ENCODE measurements at regions not wholly inside any gene's neighbourhood (a gene's known extent, or its start where the extent isn't known, plus 50 kb on each side); places are given as distances from the start of the nearest gene placed in this dataset.

- peak in 1 of 3 experiments; percentile 36 for DNase-seq
Observed at GRCh38 chr5:6159832-6160430, 218.4 kb downstream of the MED10 start.

DNA sequence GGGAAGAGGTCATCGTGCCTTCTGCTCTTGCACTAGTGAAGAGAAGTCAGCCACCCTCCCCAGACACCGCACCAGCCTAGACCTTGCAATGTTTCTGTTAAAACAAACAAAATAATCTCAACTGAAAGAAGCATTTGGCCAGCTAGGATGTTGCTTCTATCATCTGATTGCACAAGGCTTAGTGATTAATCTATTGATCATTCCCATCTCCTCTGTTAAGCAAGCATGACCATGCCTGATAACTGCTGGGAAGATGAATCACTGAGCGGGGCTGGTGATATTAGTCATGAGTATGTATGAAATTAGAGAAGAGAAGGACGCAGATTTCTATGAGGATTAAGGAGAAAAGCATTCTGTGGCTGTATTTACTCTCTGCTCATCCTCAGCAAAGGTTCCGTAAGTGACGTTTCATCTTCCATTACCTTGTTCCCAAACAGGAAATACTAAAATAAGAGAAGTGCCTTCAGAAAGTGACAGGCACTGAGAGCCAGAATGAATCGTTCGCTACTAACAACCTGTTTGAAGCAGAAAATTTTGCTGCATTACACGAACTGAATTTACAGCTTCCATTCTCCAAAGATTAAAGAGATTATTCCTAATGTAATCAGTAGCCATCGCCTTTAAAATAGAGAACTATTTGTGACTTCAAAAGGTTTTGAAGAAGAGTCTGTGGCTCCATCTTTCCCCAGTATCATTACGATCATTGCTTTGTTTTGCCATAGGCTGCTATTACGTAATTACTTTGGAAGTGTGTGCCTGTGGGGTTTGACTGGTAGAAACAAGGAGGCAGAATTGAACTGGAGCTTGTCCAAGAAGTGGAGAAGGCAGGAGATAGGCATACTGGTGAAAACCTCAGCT, 219.1 kb downstream of the MED10 start:
- DNase-seq = peak in 1 of 3 experiments; percentile 69

- DNase-seq = no peak
Observed at GRCh38 chr5:6154216-6154615, 224.1 kb downstream of the MED10 start.

GRCh38 chr5:6146271-6146670, 232.1 kb downstream of the MED10 start:
- no peak for DNase-seq

DNA sequence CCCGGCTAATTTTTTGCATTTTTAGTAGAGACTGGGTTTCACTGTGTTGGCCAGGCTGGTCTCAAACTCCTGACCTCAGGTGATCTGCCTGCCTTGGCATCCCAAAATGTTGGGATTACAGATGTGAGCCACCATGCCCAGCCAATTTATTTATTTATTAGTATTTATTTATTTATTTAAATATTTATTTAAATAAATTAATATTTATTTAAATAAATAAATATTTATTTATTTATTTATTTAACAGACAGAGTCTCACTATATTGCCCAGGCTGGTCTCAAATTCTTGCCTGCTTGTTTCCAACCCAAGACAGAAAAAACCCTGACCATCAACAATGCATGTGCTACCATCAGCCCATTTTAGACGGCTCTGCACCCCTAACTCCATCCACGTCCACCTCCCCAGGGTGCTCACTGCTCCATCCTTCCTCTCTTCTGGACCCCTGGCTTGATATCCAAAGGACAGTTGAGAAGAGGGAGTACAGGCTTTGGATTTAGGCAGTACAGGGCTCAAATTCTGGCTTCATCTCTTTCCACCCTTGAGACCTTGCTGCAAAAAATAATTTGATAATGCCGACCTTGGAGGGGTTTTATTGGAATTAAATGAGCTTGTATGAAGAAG, 232.6 kb downstream of the MED10 start:
- DNase-seq = no peak

DNA sequence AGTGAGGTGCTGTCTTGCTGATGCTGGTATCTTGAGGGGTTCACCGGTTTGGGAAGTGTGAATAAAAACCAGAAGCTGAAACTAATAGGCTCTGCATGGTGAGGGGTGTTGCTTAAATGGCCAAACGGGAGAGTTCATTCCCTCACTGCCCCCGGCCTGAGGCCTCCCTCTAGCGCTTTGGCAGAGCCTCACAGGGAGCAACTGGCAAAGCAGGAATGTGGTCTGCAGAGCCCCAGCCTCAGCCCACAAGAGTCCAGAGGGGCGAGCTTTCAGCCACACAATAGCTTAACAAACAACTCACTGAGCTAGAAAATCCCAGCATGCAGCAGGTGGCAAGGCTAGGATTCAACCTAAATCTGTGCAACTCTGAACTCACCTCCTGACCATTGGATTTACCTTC, 234.8 kb downstream of the MED10 start:
- DNase-seq = no peak

- DNase-seq = no peak
Observed at GRCh38 chr5:6142353-6142752, 236.0 kb downstream of the MED10 start.

DNA sequence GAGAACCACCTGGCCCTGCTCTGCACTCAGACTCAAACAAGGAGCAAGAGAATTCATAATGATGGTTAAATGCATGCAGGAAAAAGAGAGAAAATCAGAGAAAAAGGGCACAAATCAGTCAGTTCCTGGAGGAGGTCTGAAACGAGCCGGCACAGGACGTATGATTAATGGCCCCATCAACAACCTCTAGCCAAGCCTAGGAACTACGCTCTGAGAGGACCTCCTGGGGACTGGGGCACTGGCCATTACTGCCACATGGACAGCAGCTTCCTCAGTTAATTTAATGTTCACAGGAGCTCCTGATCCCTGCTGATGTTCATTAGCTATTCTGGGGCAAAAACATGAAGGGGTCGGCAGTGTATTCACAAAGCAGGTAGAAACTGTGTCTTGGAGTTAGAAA, 238.1 kb downstream of the MED10 start:
- no peak for DNase-seq

GRCh38 chr5:6135977-6136376, 242.4 kb downstream of the MED10 start:
- peak in 1 of 3 experiments; percentile 68 for DNase-seq

- no peak for DNase-seq
Observed at GRCh38 chr5:6134281-6134680, 244.1 kb downstream of the MED10 start.

GRCh38 chr5:6125781-6126180, 252.6 kb downstream of the MED10 start:
- DNase-seq = no peak

GRCh38 chr5:6118691-6119090, 259.7 kb downstream of the MED10 start:
- DNase-seq = no peak

DNA sequence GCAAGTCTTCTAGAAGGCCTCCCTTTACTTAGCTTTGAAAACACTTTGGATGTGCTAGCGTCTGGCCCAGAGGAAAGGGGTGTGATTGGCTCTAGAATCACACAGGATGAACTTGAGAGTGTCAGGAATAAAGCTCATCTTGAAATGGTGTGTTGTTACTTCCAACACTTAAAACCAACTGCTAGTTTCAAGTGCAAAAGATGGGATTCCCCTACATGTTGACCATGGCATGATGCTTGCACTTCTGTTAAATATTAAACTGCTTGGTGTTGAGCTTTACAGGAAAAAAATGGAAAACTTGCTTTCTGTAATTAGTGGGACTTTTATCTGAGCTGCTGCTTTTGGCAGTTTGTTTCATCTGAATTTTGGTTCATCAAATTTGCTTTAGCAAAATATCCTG, 261.1 kb downstream of the MED10 start:
- no peak for DNase-seq

- DNase-seq = peak in 2 of 3 experiments; percentile 26 to 81
Observed at GRCh38 chr5:6115852-6116251, 262.5 kb downstream of the MED10 start.

DNA sequence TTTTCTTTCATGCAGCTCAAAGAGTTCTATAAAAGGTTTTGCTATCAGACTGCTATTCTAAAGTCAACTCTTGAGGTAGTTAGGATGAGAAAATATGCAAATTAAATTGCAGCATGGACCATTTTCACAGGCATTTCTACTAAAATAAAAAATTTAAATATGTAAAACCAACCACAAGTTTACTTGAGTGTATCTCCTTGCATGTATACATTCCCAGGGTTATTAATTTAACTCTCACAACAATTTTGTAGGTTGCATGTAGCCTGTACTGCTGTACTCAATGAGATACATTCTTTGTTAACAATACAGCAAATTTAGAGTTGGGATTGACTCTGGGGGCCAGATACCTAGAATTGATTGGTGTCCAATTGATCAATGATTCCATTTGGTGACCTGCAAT, 265.8 kb downstream of the MED10 start:
- DNase-seq = no peak

DNA sequence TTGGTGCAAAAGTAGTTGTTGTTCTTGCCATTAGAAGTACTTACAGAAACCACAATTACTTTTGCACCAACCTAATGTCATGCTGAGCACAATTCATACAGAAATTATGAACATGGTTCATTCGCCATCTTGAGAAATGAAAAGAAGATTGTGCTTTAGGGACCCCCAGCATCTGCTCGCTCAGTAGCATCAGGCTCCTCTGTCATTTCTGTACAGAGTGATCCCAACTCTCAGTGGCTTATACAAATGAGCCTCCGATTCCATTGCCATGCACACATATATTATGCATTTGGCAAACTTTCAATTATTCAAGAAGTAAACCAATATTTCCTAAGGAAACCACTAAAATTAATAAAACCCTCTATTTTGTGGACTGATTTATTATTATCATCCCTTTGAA, 266.2 kb downstream of the MED10 start:
- DNase-seq = no peak

DNA sequence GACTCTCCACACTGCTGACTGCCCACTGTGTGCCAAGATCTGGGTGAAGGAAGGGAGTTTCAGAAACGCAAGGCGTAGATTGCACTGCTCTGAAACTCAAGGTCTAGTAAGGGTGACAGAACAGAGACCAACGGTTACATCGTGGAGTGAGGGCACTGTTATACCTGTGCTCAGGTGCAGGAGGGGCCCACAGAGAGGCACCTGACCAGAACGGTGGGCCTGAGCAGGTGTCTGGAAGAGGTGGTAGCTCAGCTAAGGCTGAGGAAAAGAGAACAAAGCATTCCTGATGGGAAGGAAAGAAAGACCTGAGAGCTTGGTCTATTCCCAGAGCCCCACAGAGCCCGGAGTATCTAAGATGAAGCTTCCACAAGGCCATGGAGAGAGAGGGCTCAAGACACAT, 267.2 kb downstream of the MED10 start:
- no peak for DNase-seq

- DNase-seq = no peak
Observed at GRCh38 chr5:6110441-6111005, 267.8 kb downstream of the MED10 start.

DNA sequence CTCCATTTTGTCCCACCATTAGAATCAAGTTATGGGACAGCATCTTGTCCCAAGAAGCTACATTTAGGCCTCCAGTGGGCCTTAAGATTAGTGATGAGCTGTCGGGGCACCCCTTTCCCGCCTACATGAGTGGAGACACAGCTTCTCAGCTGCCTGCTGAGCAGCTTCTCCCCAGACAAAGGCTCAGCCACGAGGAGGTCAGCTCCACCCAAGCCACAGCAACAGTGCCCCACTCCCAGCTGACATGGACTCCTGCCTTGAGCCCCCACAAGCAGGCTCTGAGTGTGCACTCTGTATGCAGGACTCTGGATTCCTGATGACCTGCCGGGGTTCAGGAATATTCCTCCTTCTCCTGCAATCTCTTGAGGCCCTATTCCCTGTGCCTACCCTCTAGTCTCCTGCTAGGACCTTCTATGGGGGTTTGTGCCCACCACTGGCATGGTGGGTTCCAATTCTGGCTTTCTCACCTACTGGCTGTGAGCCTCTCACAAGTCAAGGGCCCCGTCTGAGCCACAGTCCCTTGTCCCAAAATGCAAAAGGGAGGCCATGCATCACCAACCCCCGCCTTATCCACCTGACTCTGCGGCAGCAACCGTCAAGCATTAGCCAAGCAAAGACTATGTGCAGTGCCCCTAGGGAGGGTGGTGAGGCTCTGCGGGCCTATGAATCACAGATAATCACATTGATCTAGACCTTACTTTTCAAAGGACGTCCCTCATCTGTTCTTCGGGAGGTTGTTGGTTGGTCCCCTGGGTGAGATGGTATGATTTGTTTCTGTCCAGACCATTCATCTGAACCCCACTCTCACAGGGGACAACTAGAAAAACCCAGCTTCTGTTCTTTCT, 269.1 kb downstream of the MED10 start:
- no peak for DNase-seq

GRCh38 chr5:6108540-6108848, 269.9 kb downstream of the MED10 start:
- no peak for DNase-seq

DNA sequence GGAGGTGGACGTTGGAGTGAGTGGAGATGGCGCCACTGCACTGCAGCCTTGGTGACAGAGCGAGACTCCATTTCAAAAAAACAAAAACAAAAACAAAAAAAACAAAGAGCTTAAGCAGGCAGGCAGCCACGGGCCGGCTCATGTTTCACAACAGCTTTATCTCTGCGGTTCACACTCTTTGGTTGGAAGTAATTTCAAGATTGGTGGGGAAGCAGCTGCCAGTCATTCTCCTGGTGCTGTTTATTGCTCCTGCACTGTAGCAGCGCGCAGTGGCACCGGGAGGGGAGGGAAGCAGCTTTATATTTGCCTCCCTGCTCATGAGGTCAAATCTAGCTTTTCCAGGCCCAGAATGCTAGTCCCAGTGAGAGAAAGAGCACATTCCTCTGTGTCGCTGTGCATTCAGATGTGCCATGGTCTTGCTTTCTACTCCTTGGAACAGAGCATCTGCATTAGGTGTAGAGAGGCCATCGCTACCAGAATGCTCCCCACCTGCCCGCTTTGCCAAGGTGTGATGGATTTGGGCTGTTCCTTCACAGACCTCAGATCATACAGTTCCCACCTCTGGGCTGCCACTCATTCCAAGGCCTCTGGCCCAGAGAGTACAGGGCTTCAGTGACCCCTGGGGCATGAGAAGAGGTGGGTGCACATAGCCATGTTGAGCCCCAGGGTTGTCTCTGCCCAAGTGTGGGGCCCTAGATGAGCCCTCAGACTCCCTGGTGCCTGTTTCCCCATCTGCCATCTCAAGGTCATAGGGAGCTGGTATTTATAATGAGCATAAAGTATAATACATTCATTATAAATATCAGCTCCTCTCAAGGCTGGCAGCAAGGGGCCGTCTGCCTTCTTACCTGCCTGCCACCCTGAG, 270.4 kb downstream of the MED10 start:
- DNase-seq = no peak

DNA sequence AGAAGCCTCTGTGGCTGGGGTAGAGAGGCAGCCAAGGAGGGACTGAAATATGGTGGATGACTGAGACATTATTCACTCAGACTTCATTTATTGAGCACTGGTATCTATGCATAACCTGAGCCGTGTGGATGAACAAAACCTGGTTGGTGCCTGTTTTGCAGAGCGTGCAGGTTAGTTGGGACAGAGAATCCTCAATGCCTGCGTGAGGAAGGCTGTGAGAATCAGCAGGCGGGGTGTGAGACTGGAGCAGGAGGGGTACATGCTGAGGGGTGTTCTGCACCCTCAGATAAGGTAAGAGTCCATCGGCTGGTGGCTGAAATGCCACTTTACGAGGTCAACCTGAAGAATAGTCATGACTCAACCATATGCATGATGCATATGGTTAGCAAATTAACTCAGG, 271.6 kb downstream of the MED10 start:
- no peak for DNase-seq

Data from NCI-H1417 (cell line).